HEK293 (cell line): ENCODE measurements at regions not wholly inside any gene's neighbourhood (a gene's known extent, or its start where the extent isn't known, plus 50 kb on each side); places are given as distances from the start of the nearest gene placed in this dataset.

ENCODE experiments used
- CTCF ChIA-PET: fragments of 350-600 bp; formaldehyde crosslinking; extraction: SDS; loops from one replicate; lab custom pipeline; 2021; ENCODE audit warnings: antibody characterized with exemption; lab: Yijun Ruan, JAX
- POLR2A ChIA-PET: fragments of 300-600 bp; formaldehyde crosslinking; extraction: SDS; loops from one replicate; lab custom pipeline; 2020; ENCODE audit warnings: antibody characterized with exemption, inconsistent platforms; lab: Yijun Ruan, JAX
- H3K27ac ChIP-seq: fragments of 200-500 bp; sonication (Bioruptor generic); 2 replicates; pipeline ENCODE4 v1.5.1; 2014; ENCODE audit warnings: low read depth, low read length, control low read depth, inconsistent platforms; ENCODE audit errors: extremely low read depth
- H3K36me3 ChIP-seq, 2 experiments: fragments of 200-500 bp in 1 of 2; sonication (Bioruptor generic) in 1 of 2; 1 replicate in 1 of 2; 2 replicates in 1 of 2; pipeline ENCODE4 v1.5.1; 2014 to 2017; ENCODE audit warnings: inconsistent platforms in 2 of 2, low read length in 2 of 2; ENCODE audit not compliant: control insufficient read depth in 2 of 2, insufficient read depth in 1 of 2
- H3K4me1 ChIP-seq: fragments of 200-500 bp; sonication (Bioruptor generic); 2 replicates; pipeline ENCODE4 v1.5.1; 2014; ENCODE audit warnings: mild to moderate bottlenecking, low read length, inconsistent platforms; ENCODE audit not compliant: control insufficient read depth, insufficient read depth
- H3K4me3 ChIP-seq: 2 replicates; pipeline ENCODE4 v1.5.1; 2011; ENCODE audit warnings: low read depth, mild to moderate bottlenecking, control low read depth, low read length, moderate library complexity
- H3K9me3 ChIP-seq: fragments of 200-500 bp; sonication (Bioruptor generic); 2 replicates; pipeline ENCODE4 v1.5.1; 2014; ENCODE audit warnings: low read depth, low read length, inconsistent platforms; ENCODE audit not compliant: control insufficient read depth, insufficient read depth
- FEZF1 ChIP-seq: fragments of 450-650 bp; formaldehyde crosslinking; IDR thresholded peaks from 2 replicates; pipeline ENCODE4 v1.5.1; 2016; ENCODE audit warnings: missing biosample characterization, missing genetic modification characterization
- GLIS2 ChIP-seq: fragments of 450-650 bp; formaldehyde crosslinking; IDR thresholded peaks from 2 replicates; pipeline ENCODE4 v1.5.1; 2016; ENCODE audit warnings: missing biosample characterization, missing genetic modification characterization
- HOXC10 ChIP-seq: sonication (generic); formaldehyde crosslinking; IDR thresholded peaks from 2 replicates; pipeline ENCODE4 v1.8.1; 2023; ENCODE audit warnings: mild to moderate bottlenecking, missing genetic modification reagents
- KLF17 ChIP-seq: fragments of 450-650 bp; formaldehyde crosslinking; IDR thresholded peaks from 2 replicates; pipeline ENCODE4 v1.5.1; 2016; ENCODE audit warnings: missing biosample characterization, missing genetic modification characterization
- MEIS1 ChIP-seq: sonication (generic); formaldehyde crosslinking; IDR thresholded peaks from 2 replicates; pipeline ENCODE4 v1.8.1; 2022; ENCODE audit warnings: missing genetic modification reagents, mild to moderate bottlenecking, borderline replicate concordance
- SCRT2 ChIP-seq: fragments of 450-650 bp; formaldehyde crosslinking; IDR thresholded peaks from 2 replicates; pipeline ENCODE4 v1.5.1; 2016; ENCODE audit warnings: missing biosample characterization, missing genetic modification characterization
- ZNF146 ChIP-seq: fragments of 450-650 bp; formaldehyde crosslinking; IDR thresholded peaks from 2 replicates; pipeline ENCODE4 v1.5.1; 2016; ENCODE audit warnings: missing biosample characterization, missing genetic modification characterization
- ZNF169 ChIP-seq: fragments of 450-650 bp; formaldehyde crosslinking; IDR thresholded peaks from 2 replicates; pipeline ENCODE4 v1.5.1; 2016; ENCODE audit warnings: missing biosample characterization, missing genetic modification characterization
- ZNF202 ChIP-seq: fragments of 450-650 bp; formaldehyde crosslinking; IDR thresholded peaks from 2 replicates; pipeline ENCODE4 v1.5.1; 2016; ENCODE audit warnings: missing biosample characterization, missing genetic modification characterization, borderline replicate concordance
- ZNF211 ChIP-seq: fragments of 450-650 bp; formaldehyde crosslinking; IDR thresholded peaks from 2 replicates; pipeline ENCODE4 v1.5.1; 2016; ENCODE audit warnings: low read depth, missing biosample characterization, missing genetic modification characterization
- ZNF214 ChIP-seq: fragments of 450-650 bp; formaldehyde crosslinking; IDR thresholded peaks from 2 replicates; pipeline ENCODE4 v1.5.1; 2017; ENCODE audit warnings: missing biosample characterization, mild to moderate bottlenecking, missing genetic modification characterization, borderline replicate concordance
- ZNF23 ChIP-seq: fragments of 450-650 bp; formaldehyde crosslinking; IDR thresholded peaks from 2 replicates; pipeline ENCODE4 v1.5.1; 2016; ENCODE audit warnings: missing biosample characterization, missing genetic modification characterization, borderline replicate concordance
- ZNF311 ChIP-seq: fragments of 450-650 bp; formaldehyde crosslinking; IDR thresholded peaks from 2 replicates; pipeline ENCODE4 v1.5.1; 2017; ENCODE audit warnings: missing biosample characterization, missing genetic modification characterization, borderline replicate concordance
- ZNF341 ChIP-seq: fragments of 450-650 bp; formaldehyde crosslinking; IDR thresholded peaks from 2 replicates; pipeline ENCODE4; 2016; ENCODE audit warnings: low read depth, missing biosample characterization, missing genetic modification characterization
- ZNF473 ChIP-seq: fragments of 450-650 bp; formaldehyde crosslinking; IDR thresholded peaks from 2 replicates; pipeline ENCODE4 v1.5.1; 2017; ENCODE audit warnings: missing biosample characterization, missing genetic modification characterization
- ZNF600 ChIP-seq: fragments of 450-650 bp; formaldehyde crosslinking; IDR thresholded peaks from 2 replicates; pipeline ENCODE4 v1.5.1; 2016; ENCODE audit warnings: missing biosample characterization, missing genetic modification characterization
- ZNF610 ChIP-seq: fragments of 450-650 bp; formaldehyde crosslinking; IDR thresholded peaks from 2 replicates; pipeline ENCODE4 v1.5.1; 2016; ENCODE audit warnings: missing biosample characterization, missing genetic modification characterization, borderline replicate concordance
- ZNF654 ChIP-seq: fragments of 450-650 bp; formaldehyde crosslinking; IDR thresholded peaks from 2 replicates; pipeline ENCODE4 v1.5.1; 2016; ENCODE audit warnings: low read depth, missing biosample characterization, missing genetic modification characterization
- ZNF660 ChIP-seq: fragments of 450-650 bp; IDR thresholded peaks from 2 replicates; pipeline ENCODE4 v1.5.1; 2018; ENCODE audit warnings: missing biosample characterization, mild to moderate bottlenecking, missing genetic modification characterization
- ZNF677 ChIP-seq: fragments of 450-650 bp; IDR thresholded peaks from 2 replicates; pipeline ENCODE4 v1.5.0; 2018; ENCODE audit warnings: missing biosample characterization, mild to moderate bottlenecking, missing genetic modification characterization, moderate library complexity
- ZNF776 ChIP-seq: fragments of 450-650 bp; formaldehyde crosslinking; IDR thresholded peaks from 2 replicates; pipeline ENCODE4 v1.5.0; 2017; ENCODE audit warnings: missing biosample characterization, missing genetic modification characterization, borderline replicate concordance
- ZSCAN16 ChIP-seq: fragments of 450-650 bp; formaldehyde crosslinking; IDR thresholded peaks from 2 replicates; pipeline ENCODE4 v1.5.1; 2016; ENCODE audit warnings: missing biosample characterization, missing genetic modification characterization
- ZSCAN30 ChIP-seq: fragments of 450-650 bp; IDR thresholded peaks from 2 replicates; pipeline ENCODE4 v1.5.1; 2018; ENCODE audit warnings: missing biosample characterization, mild to moderate bottlenecking, missing genetic modification characterization, moderate library complexity
- ZSCAN4 ChIP-seq: fragments of 450-650 bp; formaldehyde crosslinking; IDR thresholded peaks from 2 replicates; pipeline ENCODE4 v1.5.1; 2017; ENCODE audit warnings: missing biosample characterization, missing genetic modification characterization
- TF ChIP-seq, protein P1 (sequence below): fragments of 450-650 bp; formaldehyde crosslinking; IDR thresholded peaks from 2 replicates; pipeline ENCODE4 v1.5.1; 2016; ENCODE audit warnings: missing biosample characterization, missing genetic modification characterization

GRCh38 chr3:182490596-182491491 is 302.5 kb upstream of the ATP11B start (continued):
- TF ChIP-seq ZNF654 (tag by site-specific recombination): peak; percentile 46
- no peak for TF ChIP-seq ZSCAN4 (tag by site-specific recombination)

- Histone ChIP-seq H3K4me3 (no peak overlapping the region), H3K27ac (no peak overlapping the region), H3K9me3 (no peaks in the 10 kb centered on the region), H3K4me1 (peaks cover 6% of the 10 kb centered on the region; the same call in 1 of the 2 replicates), H3K36me3 (no peaks in the 10 kb centered on the region)
- CTCF ChIA-PET: interaction anchor here (0.5 to 1.6 kb wide), 9 partner anchors 9 to 491 kb away, joined by 3 to 7 read pairs (median 3); no protein-coding TSS in a partner anchor
- no peak for TF ChIP-seq HOXC10 (CRISPR knock-in tag)
- no peak for TF ChIP-seq SCRT2
- no peak for TF ChIP-seq KLF17 (tag by site-specific recombination)
- POLR2A ChIA-PET: no interaction called here
Observed at GRCh38 chr3:182491577-182491976, 301.7 kb upstream of the ATP11B start.

- no peak overlapping the region for H3K4me3 ChIP-seq
- ChIA-PET CTCF (interaction anchor here (1.6 kb wide), 1 partner anchor 8 kb away, joined by 7 read pairs; no protein-coding TSS in a partner anchor), POLR2A (interaction anchor here (0.6 kb wide), 1 partner anchor 127 kb away, joined by 3 read pairs; no protein-coding TSS in a partner anchor)
- no peak for TF ChIP-seq ZNF660
- TF ChIP-seq ZNF677 (tag by site-specific recombination): no peak
- TF ChIP-seq ZNF341: no peak
- no peak for TF ChIP-seq ZNF211
- no peak for TF ChIP-seq ZNF214 (tag by site-specific recombination)
- TF ChIP-seq ZNF776 (tag by site-specific recombination): no peak
- TF ChIP-seq ZNF610 (tag by site-specific recombination): no peak
- TF ChIP-seq ZSCAN16: no peak
- H3K9me3 ChIP-seq: no peaks in the 10 kb centered on the region
- no peaks in the 10 kb centered on the region for H3K36me3 ChIP-seq
- no peak overlapping the region for H3K27ac ChIP-seq
- peaks cover 3% of the 10 kb centered on the region; the same call in 1 of the 2 replicates for H3K4me1 ChIP-seq
Observed at GRCh38 chr3:182492536-182492935, 300.8 kb upstream of the ATP11B start.

DNA sequence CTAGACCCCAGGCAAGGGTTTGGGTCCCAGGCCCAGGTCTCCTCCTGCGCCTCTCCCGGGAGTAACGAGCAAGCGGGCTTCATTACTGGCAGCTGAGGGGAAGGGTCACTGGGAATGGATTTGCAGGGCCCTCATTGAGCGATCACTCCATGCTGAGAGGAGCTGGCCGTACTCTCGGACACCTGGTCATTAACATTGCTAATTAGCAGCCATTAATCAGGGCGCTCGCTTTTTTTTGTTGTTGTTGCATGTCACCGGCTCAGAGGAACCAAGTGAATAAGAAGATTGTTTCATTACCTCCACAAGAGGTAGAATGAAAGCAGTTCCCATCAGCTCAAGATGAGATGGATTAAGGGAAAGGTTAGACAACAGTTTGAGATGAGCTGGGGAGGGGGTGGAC is 293.0 kb upstream of the ATP11B start:
- no peaks in the 10 kb centered on the region for H3K36me3 ChIP-seq
- H3K4me1 ChIP-seq: no peaks in the 10 kb centered on the region
- ChIA-PET POLR2A (no interaction called here), CTCF (interaction anchor here (1.4 to 2.0 kb wide), 2 partner anchors 9 to 11 kb away, joined by 5 to 7 read pairs; no protein-coding TSS in a partner anchor)
- no peak overlapping the region for H3K27ac ChIP-seq
- no peaks in the 10 kb centered on the region for H3K9me3 ChIP-seq
- no peak overlapping the region for H3K4me3 ChIP-seq
- TF ChIP-seq ZNF600 (tag by site-specific recombination) (no peak), GLIS2 (tag by site-specific recombination) (no peak), ZNF311 (no peak), FEZF1 (tag by site-specific recombination) (no peak), ZNF202 (tag by site-specific recombination) (no peak), ZNF473 (tag by site-specific recombination) (no peak), ZNF146 (no peak), ZSCAN30 (tag by site-specific recombination) (no peak), ZNF169 (no peak), MEIS1 (CRISPR knock-in tag) (no peak), ZNF23 (tag by site-specific recombination) (no peak)
- TF ChIP-seq, protein P1, sequence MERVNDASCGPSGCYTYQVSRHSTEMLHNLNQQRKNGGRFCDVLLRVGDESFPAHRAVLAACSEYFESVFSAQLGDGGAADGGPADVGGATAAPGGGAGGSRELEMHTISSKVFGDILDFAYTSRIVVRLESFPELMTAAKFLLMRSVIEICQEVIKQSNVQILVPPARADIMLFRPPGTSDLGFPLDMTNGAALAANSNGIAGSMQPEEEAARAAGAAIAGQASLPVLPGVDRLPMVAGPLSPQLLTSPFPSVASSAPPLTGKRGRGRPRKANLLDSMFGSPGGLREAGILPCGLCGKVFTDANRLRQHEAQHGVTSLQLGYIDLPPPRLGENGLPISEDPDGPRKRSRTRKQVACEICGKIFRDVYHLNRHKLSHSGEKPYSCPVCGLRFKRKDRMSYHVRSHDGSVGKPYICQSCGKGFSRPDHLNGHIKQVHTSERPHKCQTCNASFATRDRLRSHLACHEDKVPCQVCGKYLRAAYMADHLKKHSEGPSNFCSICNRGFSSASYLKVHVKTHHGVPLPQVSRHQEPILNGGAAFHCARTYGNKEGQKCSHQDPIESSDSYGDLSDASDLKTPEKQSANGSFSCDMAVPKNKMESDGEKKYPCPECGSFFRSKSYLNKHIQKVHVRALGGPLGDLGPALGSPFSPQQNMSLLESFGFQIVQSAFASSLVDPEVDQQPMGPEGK (tag by site-specific recombination): no peak
